MM.1S (cell line): ENCODE measurements at regions not wholly inside any gene's neighbourhood (a gene's known extent, or its start where the extent isn't known, plus 50 kb on each side); places are given as distances from the start of the nearest gene placed in this dataset.

Experiments
- CTCF ChIP-seq: fragments of 300-600 bp; sonication (generic); IDR thresholded peaks from 2 replicates; pipeline ENCODE4 v1.5.1; 2016; ENCODE audit warnings: antibody characterized with exemption, low read length, mixed read lengths
- EZH2 ChIP-seq: fragments of 300-600 bp; sonication (generic); optimal IDR thresholded peaks from 2 replicates; pipeline ENCODE3; 2017; ENCODE audit warnings: low read depth, mild to moderate bottlenecking, antibody characterized with exemption, low read length, mixed read lengths

DNA sequence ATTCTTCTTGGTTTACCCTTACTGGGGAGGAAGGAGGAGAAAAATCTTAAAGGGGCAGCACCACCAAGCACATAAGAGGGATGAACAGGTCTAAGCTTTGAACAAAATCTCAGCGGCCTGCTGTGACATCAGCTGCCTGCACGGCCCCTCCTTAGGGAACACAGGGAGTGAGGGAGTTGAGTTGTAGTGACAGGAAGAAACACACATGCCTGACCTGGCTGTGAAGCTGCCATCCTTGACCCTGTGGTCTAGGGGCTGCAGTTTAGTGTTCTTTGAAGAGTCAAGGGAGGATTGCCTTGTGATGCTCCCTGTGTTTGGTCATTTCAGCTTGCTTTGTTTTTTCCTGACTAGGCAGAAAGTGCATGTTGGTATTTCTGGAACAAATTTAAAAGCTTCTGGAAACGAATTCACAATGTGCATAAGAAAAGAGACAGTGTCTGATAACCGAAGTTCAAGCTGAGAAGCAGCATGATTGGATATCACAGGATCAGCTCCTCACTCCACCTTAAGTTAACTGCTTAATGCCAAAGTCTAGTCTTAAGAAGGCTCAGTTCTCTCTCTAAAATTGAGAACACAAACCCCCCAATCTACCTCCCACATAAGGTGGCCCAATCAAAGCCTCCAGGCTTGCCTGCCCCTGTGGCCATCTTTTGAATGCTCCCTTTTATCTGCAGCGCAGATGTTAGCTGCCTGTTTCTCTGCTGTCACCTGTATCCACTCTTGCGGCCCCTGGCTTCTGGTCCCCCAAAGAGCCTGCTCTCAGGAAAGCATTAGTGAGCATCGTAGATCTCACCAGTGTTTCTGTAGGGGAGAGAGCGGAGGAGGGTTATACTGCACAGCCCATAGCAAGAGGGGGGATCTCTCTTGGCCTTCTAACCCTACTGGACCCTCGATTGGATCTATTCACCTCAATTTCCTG, 82.2 kb downstream of the SCN11A start:
- no peak for TF ChIP-seq CTCF
- TF ChIP-seq EZH2 = no peak
